Esophagus squamous epithelium (tissue), 4 donors: ENCODE measurements at regions not wholly inside any gene's neighbourhood (a gene's known extent, or its start where the extent isn't known, plus 50 kb on each side); places are given as distances from the start of the nearest gene placed in this dataset.

Experiments used
- CTCF ChIP-seq, 6 experiments: fragments of 450-650 bp in 4 of 6; fragments of 200-600 bp in 2 of 6; sonication (generic) in 2 of 6; IDR thresholded peaks; one replicate each; pipeline ENCODE4 v1.5.1; 2016 to 2019; ENCODE audit warnings: antibody characterized with exemption in 6 of 6, mild to moderate bottlenecking in 4 of 6, moderate library complexity in 4 of 6
- POLR2A ChIP-seq, 4 donors: fragments of 450-650 bp; IDR thresholded peaks; one replicate each; pipeline ENCODE4 v1.6.1; 2017; ENCODE audit warnings: antibody characterized with exemption in 4 of 4, mild to moderate bottlenecking in 4 of 4, moderate library complexity in 3 of 4

- TF ChIP-seq CTCF (IDR thresholded peaks at IDR 0.05) (no peak), POLR2A (IDR thresholded peaks at IDR 0.05) (no peak)
These were observed 217.6 kb upstream of the CEP162 start for GRCh38 chr6:84445068-84445467.
